ENCODE measurements at regions not wholly inside any gene's neighbourhood (a gene's known extent, or its start where the extent isn't known, plus 50 kb on each side); places are given as distances from the start of the nearest gene placed in this dataset.

GRCh38 chr18:56043641-56044061 lies 455.7 kb upstream of the TCF4 start:
- TF ChIP-seq CTCF (IDR thresholded peaks at IDR 0.05; ENCODE audit: low read length): no peak
- no peak for TF ChIP-seq EZH2 (optimal IDR thresholded peaks at IDR 0.05; ENCODE audit: low read depth, low read length)
- no peak for TF ChIP-seq EZH2phosphoT487 (IDR thresholded peaks at IDR 0.05; ENCODE audit: low read length)

Data from MM.1S (cell line).